ENCODE measurements at regions not wholly inside any gene's neighbourhood (a gene's known extent, or its start where the extent isn't known, plus 50 kb on each side); places are given as distances from the start of the nearest gene placed in this dataset.

DNA sequence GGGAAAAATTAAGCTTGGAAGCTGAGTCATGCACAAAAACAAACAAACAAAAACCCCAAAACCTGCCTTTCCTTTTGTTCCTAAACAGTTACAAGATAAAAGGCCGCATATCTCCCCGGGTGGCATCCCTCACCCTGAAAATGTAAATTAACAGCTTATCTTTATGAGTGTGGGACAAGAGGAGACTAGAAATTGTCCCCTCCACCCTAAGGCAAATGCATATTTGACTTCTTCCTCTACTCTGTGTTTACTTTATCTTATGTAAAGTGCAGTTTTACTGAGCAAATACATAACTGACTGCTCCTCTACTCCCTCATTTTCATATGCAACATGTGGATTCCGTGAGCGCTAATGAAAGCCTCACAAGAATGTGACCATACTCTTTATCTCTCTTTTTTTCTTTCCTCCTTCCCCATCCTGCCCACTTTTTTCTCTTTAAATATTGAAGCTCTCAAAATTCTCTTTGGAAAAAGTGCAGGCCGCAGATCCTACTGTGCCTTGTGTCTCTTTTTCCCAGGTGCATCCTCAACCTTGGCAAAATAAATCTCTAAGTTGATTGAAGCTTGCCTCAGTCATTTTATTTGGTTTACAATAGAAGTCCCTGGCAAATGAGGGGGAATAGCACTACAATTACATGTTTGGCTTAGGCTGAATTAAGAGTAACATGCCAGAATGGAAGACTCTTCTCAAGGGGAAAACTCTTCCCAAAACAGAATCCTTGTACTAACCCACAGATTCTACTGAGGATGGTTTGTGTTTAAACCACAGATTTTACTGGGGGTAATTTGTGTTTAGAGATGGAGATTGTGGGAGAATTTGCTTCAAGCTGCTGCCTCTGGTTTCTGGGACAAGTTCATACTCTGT, 72.7 kb upstream of the WDR72 start:
- H3K4me1 ChIP-seq (ENCODE audit: control insufficient read depth in 2 of 2, insufficient read depth in 2 of 2, low read length in 2 of 2), result no peaks in the 10 kb centered on the region
- no peak overlapping the region for H3K9ac ChIP-seq (ENCODE audit: low read length)
- DNase-seq (no peak), ATAC-seq (ENCODE audit: low read depth) (no peak)
- H3K27ac Mint-ChIP-seq, result no peak overlapping the region
- H3K4me2 ChIP-seq (replicated peaks; ENCODE audit: low read depth, low read length, poor library complexity, severe bottlenecking), result no peak overlapping the region
- H4K20me1 ChIP-seq (ENCODE audit: control insufficient read depth, insufficient read depth, low read length, poor library complexity, severe bottlenecking), result no peaks in the 10 kb centered on the region
- CTCF ChIA-PET, result no interaction called here
- H3K27me3 ChIP-seq (replicated peaks in 1 of 4; ENCODE audit: control extremely low read depth in 1 of 4, control insufficient read depth in 3 of 4, insufficient read depth in 4 of 4, low read length in 3 of 4), result no peaks in the 10 kb centered on the region
- H3K9me3 ChIP-seq (ENCODE audit: control extremely low read depth in 1 of 3, control insufficient read depth in 2 of 3, insufficient read depth in 1 of 3, low read length in 2 of 3), result no peaks in the 10 kb centered on the region
- POLR2A ChIA-PET, result no interaction called here
- no peaks in the 10 kb centered on the region for H3K79me2 ChIP-seq (ENCODE audit: control insufficient read depth, insufficient read depth, low read length)
- no peak overlapping the region for H3K4me3 ChIP-seq (ENCODE audit: control extremely low read depth in 1 of 5, extremely low read depth in 1 of 5, insufficient read depth in 1 of 5, low read depth in 2 of 5, low read length in 4 of 5)
- no peaks in the 10 kb centered on the region for H3K27me3 Mint-ChIP-seq
- H3K27ac ChIP-seq (ENCODE audit: low read length in 2 of 2), result no peak overlapping the region
- intact Hi-C loops (cut with micrococcal nuclease), result no loop called here
- no peaks in the 10 kb centered on the region for H3K9me3 Mint-ChIP-seq (ENCODE audit: insufficient read depth)
- H3K4me1 Mint-ChIP-seq, result no peaks in the 10 kb centered on the region
- no peak overlapping the region for H3K4me3 Mint-ChIP-seq
- no peaks in the 10 kb centered on the region for H3K36me3 ChIP-seq (replicated peaks in 1 of 2; ENCODE audit: control extremely low read depth in 1 of 2, control insufficient read depth in 1 of 2, extremely low read depth in 1 of 2, insufficient read depth in 2 of 2, low read length in 1 of 2)
- no peak for TF ChIP-seq EZH2 (IDR thresholded peaks at IDR 0.05; ENCODE audit: borderline replicate concordance, insufficient read depth, low read depth, low read length, poor library complexity, severe bottlenecking)
- TF ChIP-seq, protein P1, sequence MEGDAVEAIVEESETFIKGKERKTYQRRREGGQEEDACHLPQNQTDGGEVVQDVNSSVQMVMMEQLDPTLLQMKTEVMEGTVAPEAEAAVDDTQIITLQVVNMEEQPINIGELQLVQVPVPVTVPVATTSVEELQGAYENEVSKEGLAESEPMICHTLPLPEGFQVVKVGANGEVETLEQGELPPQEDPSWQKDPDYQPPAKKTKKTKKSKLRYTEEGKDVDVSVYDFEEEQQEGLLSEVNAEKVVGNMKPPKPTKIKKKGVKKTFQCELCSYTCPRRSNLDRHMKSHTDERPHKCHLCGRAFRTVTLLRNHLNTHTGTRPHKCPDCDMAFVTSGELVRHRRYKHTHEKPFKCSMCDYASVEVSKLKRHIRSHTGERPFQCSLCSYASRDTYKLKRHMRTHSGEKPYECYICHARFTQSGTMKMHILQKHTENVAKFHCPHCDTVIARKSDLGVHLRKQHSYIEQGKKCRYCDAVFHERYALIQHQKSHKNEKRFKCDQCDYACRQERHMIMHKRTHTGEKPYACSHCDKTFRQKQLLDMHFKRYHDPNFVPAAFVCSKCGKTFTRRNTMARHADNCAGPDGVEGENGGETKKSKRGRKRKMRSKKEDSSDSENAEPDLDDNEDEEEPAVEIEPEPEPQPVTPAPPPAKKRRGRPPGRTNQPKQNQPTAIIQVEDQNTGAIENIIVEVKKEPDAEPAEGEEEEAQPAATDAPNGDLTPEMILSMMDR (IDR thresholded peaks at IDR 0.05), result no peak
- WGBS (ENCODE audit: insufficient coverage), result 100% methylated on average over 2 of the region's 5 CpGs
- H2AFZ ChIP-seq (ENCODE audit: insufficient read depth, low read depth, low read length, poor library complexity, severe bottlenecking), result no peak overlapping the region

DNA sequence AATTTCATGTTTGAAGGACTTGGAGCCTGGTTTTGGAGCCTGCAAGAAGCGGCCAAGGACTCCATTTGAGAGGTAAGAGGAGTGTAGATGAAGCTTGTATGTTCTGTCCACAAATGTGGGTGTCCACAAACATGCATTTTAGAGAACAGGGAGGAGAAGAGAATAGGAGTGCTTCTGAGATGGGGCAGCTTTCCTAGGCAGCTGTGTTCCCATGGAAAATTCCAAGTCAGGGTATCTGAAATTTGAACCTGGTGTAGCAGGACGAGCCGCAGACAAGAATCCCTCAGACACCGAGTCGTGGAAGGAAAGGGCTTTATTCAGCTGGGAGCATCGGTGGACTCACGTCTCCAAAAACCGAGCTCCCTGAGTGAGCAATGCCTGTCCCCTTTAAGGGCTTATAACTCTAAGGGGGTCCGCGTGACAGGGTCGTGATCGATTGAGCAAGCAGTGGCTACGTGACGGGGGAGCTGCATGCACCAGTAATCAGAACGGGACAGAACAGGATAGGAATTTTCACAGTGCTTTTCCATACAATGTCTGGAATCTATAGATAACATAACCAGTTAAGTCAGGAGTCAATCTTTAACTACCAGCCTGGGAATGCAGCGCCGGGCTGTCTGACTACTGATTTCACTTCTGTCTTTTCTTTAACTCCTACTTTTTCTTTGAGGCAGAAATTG, 71.4 kb upstream of the WDR72 start:
- no peak overlapping the region for H3K4me2 ChIP-seq (replicated peaks; ENCODE audit: low read depth, low read length, poor library complexity, severe bottlenecking)
- no peak overlapping the region for H3K4me3 ChIP-seq (ENCODE audit: control extremely low read depth in 1 of 5, extremely low read depth in 1 of 5, insufficient read depth in 1 of 5, low read depth in 2 of 5, low read length in 4 of 5)
- no peak overlapping the region for H3K27ac Mint-ChIP-seq
- no peaks in the 10 kb centered on the region for H3K4me1 Mint-ChIP-seq
- H3K79me2 ChIP-seq (ENCODE audit: control insufficient read depth, insufficient read depth, low read length), result no peaks in the 10 kb centered on the region
- intact Hi-C loops (cut with micrococcal nuclease), result no loop called here
- no peak for DNase-seq
- H3K36me3 ChIP-seq (replicated peaks in 1 of 2; ENCODE audit: control extremely low read depth in 1 of 2, control insufficient read depth in 1 of 2, extremely low read depth in 1 of 2, insufficient read depth in 2 of 2, low read length in 1 of 2), result no peaks in the 10 kb centered on the region
- H3K27me3 ChIP-seq (replicated peaks in 1 of 4; ENCODE audit: control extremely low read depth in 1 of 4, control insufficient read depth in 3 of 4, insufficient read depth in 4 of 4, low read length in 3 of 4), result no peaks in the 10 kb centered on the region
- no peak overlapping the region for H3K4me3 Mint-ChIP-seq
- H2AFZ ChIP-seq (ENCODE audit: insufficient read depth, low read depth, low read length, poor library complexity, severe bottlenecking), result no peak overlapping the region
- no peaks in the 10 kb centered on the region for H3K27me3 Mint-ChIP-seq
- WGBS (ENCODE audit: insufficient coverage), result 87% methylated on average over 14 of the region's 17 CpGs
- H4K20me1 ChIP-seq (ENCODE audit: control insufficient read depth, insufficient read depth, low read length, poor library complexity, severe bottlenecking), result no peaks in the 10 kb centered on the region
- no peak for ATAC-seq (ENCODE audit: low read depth)
- no peak for TF ChIP-seq EZH2 (IDR thresholded peaks at IDR 0.05; ENCODE audit: borderline replicate concordance, insufficient read depth, low read depth, low read length, poor library complexity, severe bottlenecking)
- TF ChIP-seq, protein P1 (IDR thresholded peaks at IDR 0.05), result no peak
- CTCF ChIA-PET, result no interaction called here
- POLR2A ChIA-PET, result no interaction called here
- H3K4me1 ChIP-seq (ENCODE audit: control insufficient read depth in 2 of 2, insufficient read depth in 2 of 2, low read length in 2 of 2), result no peaks in the 10 kb centered on the region
- no peaks in the 10 kb centered on the region for H3K9me3 ChIP-seq (ENCODE audit: control extremely low read depth in 1 of 3, control insufficient read depth in 2 of 3, insufficient read depth in 1 of 3, low read length in 2 of 3)
- no peaks in the 10 kb centered on the region for H3K9me3 Mint-ChIP-seq (ENCODE audit: insufficient read depth)
- H3K9ac ChIP-seq (ENCODE audit: low read length), result no peak overlapping the region
- no peak overlapping the region for H3K27ac ChIP-seq (ENCODE audit: low read length in 2 of 2)
